ENCODE measurements at regions not wholly inside any gene's neighbourhood (a gene's known extent, or its start where the extent isn't known, plus 50 kb on each side); places are given as distances from the start of the nearest gene placed in this dataset.

DNA sequence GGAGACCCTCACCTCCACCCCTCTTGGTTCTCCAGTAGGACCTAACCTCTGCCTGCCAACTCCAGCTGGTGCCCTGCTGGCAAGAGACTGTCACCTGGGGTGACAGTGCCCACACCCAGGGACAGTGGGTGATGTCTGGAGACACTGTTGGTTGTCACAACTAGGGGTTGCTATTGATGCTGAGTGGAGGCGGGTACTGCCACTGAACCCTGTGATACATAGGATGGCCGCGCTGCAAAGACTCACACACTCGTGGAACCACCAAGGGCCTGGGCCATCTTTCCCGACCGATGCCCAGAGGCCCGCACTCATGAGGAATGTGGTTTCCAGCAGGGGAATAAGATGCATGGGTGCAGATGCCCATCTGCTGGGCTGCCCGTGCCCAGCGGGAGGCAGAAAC, 143.2 kb downstream of the SHANK2 start:
- no peak for TF ChIP-seq POLR2A (IDR thresholded peaks at IDR 0.05; ENCODE audit: extremely low read depth, insufficient read length)
- TF ChIP-seq MYC (IDR thresholded peaks at IDR 0.05; ENCODE audit: low read depth, low read length), result no peak
- TF ChIP-seq, protein P1, sequence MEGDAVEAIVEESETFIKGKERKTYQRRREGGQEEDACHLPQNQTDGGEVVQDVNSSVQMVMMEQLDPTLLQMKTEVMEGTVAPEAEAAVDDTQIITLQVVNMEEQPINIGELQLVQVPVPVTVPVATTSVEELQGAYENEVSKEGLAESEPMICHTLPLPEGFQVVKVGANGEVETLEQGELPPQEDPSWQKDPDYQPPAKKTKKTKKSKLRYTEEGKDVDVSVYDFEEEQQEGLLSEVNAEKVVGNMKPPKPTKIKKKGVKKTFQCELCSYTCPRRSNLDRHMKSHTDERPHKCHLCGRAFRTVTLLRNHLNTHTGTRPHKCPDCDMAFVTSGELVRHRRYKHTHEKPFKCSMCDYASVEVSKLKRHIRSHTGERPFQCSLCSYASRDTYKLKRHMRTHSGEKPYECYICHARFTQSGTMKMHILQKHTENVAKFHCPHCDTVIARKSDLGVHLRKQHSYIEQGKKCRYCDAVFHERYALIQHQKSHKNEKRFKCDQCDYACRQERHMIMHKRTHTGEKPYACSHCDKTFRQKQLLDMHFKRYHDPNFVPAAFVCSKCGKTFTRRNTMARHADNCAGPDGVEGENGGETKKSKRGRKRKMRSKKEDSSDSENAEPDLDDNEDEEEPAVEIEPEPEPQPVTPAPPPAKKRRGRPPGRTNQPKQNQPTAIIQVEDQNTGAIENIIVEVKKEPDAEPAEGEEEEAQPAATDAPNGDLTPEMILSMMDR (IDR thresholded peaks at IDR 0.05; ENCODE audit: low read depth, low read length), result no peak
- TF ChIP-seq, protein P2, sequence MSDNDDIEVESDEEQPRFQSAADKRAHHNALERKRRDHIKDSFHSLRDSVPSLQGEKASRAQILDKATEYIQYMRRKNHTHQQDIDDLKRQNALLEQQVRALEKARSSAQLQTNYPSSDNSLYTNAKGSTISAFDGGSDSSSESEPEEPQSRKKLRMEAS (IDR thresholded peaks at IDR 0.05; ENCODE audit: low read depth, low read length), result no peak
- H3K4me3 ChIP-seq (ENCODE audit: low read depth, low read length), result no peak overlapping the region
- no peak for DNase-seq (ENCODE audit: low read depth)

DNA sequence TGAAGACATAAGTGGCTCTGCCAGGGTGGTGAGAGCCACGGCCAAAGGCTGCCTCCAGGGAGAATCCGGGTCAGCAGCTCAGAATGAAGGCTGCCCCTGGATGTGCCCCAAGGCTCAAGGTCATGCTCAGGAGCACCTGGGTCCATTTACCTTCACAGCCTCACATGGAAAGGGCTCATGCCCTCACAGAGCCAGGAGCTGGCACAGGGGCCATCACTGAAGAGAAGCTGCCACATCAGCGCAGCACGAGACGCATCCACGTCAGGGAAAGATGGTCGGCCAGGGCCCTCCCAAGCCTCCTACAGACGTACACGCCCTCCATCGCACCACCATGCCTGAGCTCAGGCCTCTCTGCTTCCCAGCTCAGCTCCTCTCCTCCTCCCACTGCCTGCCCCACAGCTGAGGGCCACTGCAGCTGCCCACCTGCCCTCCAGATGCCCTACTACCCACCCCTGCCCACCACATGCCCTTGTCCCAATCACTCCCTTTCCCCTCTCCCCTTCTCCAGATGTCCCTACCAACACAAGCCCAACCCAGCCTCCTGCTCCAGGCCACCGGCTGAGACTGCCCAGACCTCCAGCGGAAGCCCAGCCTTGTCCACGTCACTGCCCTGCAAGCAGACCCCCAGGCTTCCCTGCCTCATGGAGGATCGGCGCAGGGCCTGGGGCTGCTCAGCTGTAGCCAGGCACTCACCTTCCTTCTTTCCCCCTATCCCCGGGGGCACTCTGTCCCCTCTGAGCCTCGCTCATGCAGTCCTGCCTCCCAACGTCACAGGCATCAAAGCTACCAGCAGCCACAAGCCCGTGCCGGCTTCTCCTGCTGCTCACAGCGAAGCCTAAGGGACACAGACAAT, 144.1 kb downstream of the SHANK2 start:
- no peak for DNase-seq (ENCODE audit: low read depth)
- TF ChIP-seq MYC (IDR thresholded peaks at IDR 0.05; ENCODE audit: low read depth, low read length) (no peak), POLR2A (IDR thresholded peaks at IDR 0.05; ENCODE audit: extremely low read depth, insufficient read length) (no peak)
- TF ChIP-seq, protein P2 (IDR thresholded peaks at IDR 0.05; ENCODE audit: low read depth, low read length), result no peak
- TF ChIP-seq, protein P1 (IDR thresholded peaks at IDR 0.05; ENCODE audit: low read depth, low read length), result no peak
- H3K4me3 ChIP-seq (ENCODE audit: low read depth, low read length), result no peak overlapping the region

DNA sequence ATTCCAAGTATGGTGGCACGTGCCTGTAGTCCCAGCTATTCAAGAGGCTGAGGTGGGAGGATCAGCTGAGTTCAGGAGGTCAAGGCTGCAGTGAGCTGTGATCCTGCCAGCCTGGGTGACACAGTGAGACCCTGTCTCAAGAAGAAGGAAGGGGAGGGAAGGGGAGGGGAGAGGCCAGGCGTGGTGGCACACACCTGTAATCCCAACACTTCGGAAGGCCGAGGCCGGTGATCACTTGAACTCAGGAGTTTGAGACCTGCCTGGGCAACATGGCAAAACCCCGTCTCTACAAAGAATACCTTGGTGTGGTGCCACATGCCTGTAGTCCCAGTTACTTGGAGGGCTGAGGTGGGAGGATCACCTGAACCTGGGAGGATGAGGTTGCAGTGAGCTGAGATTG, 145.7 kb downstream of the SHANK2 start:
- H3K4me3 ChIP-seq (ENCODE audit: low read depth, low read length), result no peak overlapping the region
- DNase-seq (ENCODE audit: low read depth), result no peak
- TF ChIP-seq MYC (IDR thresholded peaks at IDR 0.05; ENCODE audit: low read depth, low read length), result no peak
- no peak for TF ChIP-seq POLR2A (IDR thresholded peaks at IDR 0.05; ENCODE audit: extremely low read depth, insufficient read length)
- TF ChIP-seq, protein P1 (IDR thresholded peaks at IDR 0.05; ENCODE audit: low read depth, low read length), result no peak
- TF ChIP-seq, protein P2 (IDR thresholded peaks at IDR 0.05; ENCODE audit: low read depth, low read length), result no peak

DNA sequence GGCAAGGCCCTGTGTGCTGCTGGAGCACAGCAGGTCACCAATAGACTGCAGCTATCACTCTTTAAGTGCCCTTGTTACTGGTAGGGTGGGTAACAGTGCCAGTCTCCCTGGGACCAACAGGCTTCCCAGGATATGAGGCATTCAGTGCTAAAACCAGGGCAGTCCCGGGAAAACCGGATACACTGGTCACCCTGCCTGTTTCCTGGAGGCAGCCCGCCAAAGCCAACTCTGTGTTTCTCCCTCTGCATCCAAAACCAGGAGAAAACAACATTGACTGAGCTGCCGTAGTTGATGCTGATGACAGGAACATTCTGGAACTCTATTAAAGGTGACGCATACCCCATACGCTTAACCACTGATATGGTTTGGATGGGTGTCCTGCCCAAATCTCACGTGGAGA, 149.1 kb downstream of the SHANK2 start:
- no peak for DNase-seq (ENCODE audit: low read depth)
- no peak overlapping the region for H3K4me3 ChIP-seq (ENCODE audit: low read depth, low read length)
- TF ChIP-seq MYC (IDR thresholded peaks at IDR 0.05; ENCODE audit: low read depth, low read length) (no peak), POLR2A (IDR thresholded peaks at IDR 0.05; ENCODE audit: extremely low read depth, insufficient read length) (no peak)
- TF ChIP-seq, protein P1 (IDR thresholded peaks at IDR 0.05; ENCODE audit: low read depth, low read length), result no peak
- TF ChIP-seq, protein P2 (IDR thresholded peaks at IDR 0.05; ENCODE audit: low read depth, low read length), result no peak

DNA sequence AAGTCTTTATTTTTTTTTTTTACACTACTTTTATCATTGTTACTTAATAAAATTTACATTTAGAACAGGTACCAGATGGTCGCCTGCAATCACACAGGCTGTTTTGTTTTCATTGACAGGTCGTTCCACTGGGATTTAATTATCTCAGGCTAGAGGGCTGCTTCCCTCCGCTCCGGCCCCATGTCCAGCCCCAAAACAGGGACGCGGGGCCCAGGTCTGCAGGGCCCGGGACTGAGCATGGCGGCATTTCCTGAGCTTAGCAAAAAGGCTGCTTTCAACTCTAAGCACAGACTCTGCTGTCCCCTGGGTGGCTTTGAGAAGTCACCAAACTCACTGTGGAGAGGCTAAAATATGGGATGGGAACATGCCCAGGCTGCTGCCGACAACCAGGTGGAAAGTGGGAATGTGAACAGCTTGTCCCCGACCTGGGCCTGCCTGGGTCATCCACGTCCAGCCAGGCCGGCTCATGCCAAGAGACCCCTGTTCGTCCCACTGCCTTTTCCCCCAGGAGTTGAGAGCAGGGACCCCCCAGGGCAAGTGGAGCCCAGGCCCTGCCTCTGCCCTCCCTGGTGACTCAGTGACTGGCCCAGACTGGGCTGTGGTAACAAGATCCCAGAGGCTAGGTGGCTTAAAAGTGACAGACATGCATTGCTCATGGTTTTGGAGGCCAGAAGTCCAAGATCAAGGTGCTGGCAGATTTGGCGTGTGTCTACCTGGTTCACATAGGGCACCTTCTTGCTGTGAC, 150.0 kb downstream of the SHANK2 start:
- DNase-seq (ENCODE audit: low read depth), result no peak
- TF ChIP-seq, protein P1 (IDR thresholded peaks at IDR 0.05; ENCODE audit: low read depth, low read length), result no peak
- TF ChIP-seq, protein P2 (IDR thresholded peaks at IDR 0.05; ENCODE audit: low read depth, low read length), result no peak
- TF ChIP-seq MYC (IDR thresholded peaks at IDR 0.05; ENCODE audit: low read depth, low read length), result no peak
- no peak for TF ChIP-seq POLR2A (IDR thresholded peaks at IDR 0.05; ENCODE audit: extremely low read depth, insufficient read length)
- no peak overlapping the region for H3K4me3 ChIP-seq (ENCODE audit: low read depth, low read length)

All from NB4 (cell line).